Cardiac septum (tissue), 1 donor: ENCODE measurements at regions not wholly inside any gene's neighbourhood (a gene's known extent, or its start where the extent isn't known, plus 50 kb on each side); places are given as distances from the start of the nearest gene placed in this dataset.

Source experiments
- DNase-seq: peaks from one replicate; pipeline ENCODE4 v3.0.0-alpha.2; 2020; ENCODE audit warnings: low spot score
- intact Hi-C: fragments of 100-400 bp; cut with DNase I; formaldehyde crosslinking; loops from one replicate; pipeline ENCODE4 v1.14.0; 2022
- donor health status: DM: no; HTN: no; CAD: no.

DNA sequence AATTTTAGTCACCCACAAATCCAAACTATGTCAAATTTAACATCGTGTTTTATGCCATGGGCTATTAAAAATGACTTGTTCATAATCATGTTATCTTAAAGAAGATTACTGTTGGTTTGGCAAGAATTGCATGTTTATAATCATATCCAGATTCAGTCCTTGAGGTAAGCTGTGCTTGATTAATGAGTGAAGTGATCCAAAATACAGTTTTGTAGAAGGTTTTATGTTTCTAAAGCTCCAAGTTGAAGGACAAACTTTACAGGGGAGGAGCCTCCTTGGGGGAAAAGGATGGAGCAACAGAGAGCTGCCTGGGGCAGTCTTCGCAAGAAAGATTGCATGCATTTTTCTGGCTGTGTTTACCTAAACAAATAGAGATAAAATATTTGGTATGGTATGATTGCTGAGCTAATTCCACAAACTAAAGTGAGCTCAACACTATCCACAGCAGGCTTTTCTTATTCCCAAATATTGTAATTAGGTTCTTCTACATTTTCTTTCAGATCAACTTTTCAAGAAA, 189.5 kb upstream of the TYRP1 start:
- intact Hi-C loops, result no loop called here
- no peak for DNase-seq

DNA sequence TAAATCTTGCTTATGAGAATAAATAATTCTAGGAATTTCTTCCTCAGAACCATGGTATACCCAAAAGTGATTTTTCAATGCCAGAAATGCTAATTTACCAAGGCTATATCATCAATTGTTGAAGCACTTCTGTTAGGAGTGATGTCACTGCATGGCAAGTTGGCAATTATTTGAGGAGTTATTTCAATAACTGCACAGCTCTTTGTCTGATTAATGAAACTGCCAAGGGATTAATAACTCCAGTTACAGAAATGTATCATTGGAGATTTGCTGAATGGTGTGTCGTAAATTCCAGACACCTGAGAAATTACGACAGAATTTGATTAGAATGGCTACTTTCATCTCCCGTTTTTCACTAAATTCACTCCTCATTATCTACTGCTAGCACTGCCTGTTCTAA, 182.6 kb upstream of the TYRP1 start:
- intact Hi-C loops, result no loop called here
- no peak for DNase-seq

DNA sequence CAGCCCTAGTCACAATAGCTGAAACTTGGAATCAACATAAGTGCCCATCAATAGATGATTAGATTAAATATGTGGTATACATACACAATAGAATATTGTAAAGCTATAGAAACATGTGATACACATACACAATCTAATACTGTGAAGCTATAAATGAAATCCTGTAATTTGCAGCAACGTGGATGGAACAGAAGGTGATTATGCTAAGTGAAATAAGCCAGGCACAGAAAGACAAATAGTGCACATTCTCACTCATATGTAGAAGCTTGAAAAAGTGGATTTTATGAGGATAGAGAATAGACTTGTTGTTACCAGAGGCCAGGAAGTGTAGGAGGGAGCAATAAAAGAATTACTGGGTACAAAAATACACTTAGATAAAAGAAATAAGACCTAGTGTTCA, 181.5 kb upstream of the TYRP1 start:
- no peak for DNase-seq

DNA sequence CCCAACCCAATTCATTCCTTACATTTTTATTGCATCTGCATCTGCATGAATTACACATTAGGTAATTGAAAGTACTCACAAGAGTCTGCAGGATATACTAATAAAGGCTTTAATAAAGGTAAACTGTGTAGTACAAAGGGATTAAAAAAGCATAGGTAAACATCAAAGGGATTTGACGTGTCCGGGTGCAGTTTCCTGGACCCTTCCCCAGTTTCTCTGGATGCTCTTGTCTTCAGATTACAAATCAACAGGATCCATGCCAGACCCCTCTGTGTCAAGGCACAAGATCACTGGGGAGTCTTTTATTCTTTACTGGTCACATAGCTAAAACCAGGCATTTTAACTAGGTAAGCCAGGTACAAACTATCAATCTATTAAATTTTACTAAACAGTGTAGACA, 177.2 kb upstream of the TYRP1 start:
- intact Hi-C loops, result no loop called here
- DNase-seq, result no peak

More for the DNA sequence above, 181.5 kb upstream of the TYRP1 start:
- intact Hi-C loops, result no loop called here

DNA sequence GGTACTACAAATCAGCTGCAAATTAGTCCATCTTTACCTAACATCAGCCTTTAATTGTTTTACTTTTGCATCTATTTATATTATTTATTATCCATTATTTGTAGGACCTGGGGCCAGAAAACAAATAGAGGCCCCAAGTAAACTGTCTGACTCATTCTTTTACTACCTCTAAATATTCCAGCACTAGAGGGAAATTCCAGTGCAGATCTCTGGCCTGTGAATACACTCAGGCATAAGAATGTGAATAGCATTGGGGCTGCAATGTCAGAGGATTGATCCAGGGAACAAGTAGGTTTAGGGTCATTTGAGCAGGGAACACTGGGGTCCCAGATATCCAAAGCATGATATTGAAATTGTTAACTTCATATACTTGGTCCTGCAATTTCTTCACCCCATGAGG, 176.6 kb upstream of the TYRP1 start:
- intact Hi-C loops, result no loop called here

DNA sequence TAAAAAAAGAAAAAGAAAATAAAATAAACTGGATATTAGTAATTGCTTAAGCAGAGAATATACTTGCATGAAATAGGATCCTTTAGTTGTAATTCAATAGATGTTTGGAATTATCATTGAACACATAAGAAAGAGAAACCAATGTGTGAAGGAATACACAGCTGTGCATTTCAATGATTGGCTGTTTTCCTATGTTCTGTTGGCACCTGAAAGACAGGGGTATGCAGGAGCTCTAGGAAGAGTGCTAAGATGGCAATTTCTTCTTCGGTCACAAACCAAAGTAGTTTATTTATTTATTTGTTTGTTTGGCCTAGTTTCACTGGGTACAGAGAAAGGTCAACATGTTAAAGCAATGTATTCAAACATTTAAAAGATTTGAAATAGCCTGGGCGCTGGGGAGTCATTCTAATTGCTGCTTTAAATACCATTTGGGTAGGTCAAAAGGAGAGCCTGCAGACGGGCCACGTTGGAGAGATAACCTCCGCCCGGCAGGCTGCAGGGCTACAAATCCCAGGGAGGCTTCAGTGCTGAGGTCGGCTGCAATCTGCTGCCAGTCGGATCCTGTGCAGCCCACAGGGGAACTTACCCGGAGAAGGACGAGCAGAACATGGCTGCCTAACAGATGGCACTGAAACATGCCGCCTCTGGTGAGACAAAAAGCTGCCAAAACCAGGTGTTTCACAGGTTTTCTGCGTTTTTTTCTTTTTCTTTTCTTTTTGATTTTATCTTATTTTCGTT, 154.2 kb upstream of the TYRP1 start:
- no peak for DNase-seq
- intact Hi-C loops, result no loop called here

More for the DNA sequence above, 176.6 kb upstream of the TYRP1 start:
- no peak for DNase-seq

DNA sequence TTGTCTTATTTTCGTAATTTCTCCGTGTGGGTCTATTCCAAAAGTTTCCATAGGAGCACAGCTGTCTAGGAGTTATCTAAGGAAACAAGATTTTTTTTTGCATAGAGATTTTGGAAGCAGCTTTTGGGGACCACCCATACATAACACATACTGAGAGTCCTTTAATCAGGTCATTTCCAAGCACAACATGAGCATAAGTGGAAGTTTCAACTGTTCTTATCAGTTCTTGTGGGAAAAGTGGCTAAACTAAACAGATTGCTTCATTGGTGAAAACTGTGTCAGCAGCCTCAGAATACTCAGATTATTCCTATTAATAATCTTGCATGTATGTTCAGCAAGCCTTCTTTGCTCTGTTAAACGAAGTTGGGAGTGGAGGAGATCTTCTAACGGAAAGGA, 153.6 kb upstream of the TYRP1 start:
- no peak for DNase-seq
- intact Hi-C loops, result no loop called here

DNA sequence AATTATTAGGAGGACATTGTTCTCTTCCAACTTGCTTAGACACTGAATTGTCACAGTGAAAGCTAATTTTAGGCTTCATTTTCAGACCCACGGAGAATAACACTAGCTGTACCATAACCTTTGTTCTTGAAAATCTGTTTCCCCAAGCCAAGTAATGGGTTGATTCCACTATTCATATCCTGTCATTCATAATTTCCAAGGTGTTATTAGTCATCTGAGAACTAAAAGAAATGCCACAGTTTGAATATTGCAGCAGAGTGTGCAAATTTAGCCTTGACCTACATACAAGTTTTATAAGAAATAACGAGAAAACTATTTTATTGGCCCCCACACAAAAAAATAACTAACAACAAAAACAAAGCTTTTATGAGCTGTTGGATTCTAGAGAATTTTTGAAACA, 148.5 kb upstream of the TYRP1 start:
- intact Hi-C loops, result no loop called here
- DNase-seq, result no peak

DNA sequence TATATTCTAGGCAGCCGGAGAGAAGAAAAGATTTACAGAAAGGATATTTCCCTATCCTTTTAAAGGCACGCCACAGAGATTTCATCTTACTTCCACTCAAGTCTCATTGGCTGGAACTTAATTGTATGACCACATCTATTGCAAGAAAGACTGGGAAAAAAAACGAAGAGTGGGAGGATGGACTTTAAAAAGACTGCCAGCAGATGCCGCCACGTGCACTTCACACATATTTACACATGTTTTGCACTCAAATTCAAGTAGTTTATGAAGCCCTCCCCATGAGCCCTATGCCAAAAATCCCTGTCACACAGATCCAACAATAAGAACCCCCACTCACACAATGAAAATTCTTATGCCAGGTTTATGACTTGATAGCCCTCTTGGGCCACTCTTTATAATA, 138.5 kb upstream of the TYRP1 start:
- no peak for DNase-seq
- intact Hi-C loops, result no loop called here

DNA sequence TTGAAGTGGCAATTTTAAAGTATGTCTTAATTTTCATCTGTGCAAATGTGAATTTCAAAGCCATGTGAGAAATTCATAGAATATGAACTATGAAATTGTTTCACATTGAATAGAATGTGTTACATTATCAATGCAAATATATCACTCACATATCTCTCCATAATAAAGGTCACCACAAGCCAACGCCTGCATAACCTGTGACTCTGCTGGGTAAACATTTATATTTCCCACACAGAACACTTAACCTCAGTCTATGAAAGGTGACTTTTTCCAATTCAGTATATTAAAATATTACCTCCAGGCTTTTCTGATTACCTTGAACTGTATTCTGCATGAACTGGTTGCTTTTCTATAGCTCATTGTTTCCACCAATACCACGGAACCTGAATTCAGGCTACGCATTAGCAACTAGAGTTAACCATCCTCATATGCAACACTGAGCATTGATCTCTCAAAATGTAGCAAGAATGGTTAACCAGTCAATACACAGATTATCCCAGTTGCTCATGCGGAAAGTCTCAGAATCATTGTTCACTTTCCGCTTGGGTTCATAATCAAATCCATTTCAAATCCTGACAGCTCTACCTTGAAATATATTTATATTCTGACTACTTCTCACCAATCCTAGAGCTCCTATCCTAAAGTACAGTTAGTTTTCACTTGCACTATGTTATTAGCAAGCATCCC, 126.6 kb upstream of the TYRP1 start:
- intact Hi-C loops, result no loop called here
- no peak for DNase-seq

DNA sequence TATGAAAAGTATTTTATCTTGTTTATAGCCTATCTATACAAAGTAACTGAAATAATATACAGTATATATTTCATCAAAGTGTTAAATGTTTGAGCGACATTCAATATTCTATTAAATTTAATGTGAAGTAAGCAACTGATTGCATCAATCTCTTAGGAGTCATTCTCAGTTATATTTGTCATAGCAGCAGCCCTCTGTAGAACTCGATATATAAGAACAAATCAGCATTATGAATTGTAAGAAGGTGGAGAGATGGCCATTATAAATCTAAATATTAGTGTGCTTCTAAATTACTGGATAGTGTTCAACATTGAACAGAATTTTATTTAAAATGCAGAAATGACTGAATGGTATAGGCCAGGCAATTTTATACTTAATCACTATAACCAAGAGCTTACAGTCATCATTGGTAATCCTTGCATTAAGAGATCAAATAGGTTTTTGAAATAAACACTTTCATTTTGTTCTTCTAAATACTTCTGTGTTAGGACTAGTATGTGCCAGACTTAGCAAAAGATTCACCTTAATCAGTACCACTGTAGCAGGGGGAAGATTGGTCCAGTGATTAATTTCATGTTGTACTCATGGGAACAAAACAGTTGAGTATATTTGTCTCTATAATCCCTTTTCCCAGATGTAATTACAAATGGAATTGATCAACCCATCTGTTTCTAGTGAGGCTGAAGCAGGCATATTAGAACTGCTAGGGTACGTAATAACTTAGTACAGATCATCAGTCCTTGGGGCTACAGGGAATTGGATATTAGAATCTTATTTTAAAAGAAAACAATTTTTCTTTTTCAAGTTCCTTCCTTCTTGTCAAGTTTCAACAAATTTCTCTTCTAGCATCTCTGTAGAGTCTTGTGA, 108.3 kb upstream of the TYRP1 start:
- DNase-seq, result no peak
- intact Hi-C loops, result no loop called here

DNA sequence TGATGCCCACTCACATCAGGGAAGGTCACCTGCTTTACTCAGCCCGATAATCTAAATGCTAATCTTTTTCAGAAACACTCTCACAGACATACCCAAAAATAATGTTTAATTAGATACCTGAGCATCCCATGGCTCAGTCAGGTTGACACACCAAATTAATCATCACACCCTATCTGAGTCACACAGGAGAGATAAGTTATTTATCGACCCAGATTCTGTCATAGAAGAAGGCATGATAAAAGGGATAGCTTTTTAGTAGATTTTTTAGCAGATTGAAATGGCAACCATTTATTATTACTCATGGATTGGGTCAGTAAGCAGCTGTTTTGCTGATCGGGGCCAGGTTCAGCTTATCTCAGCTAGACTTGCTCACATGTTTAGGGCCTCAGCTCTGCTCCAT, 97.8 kb upstream of the TYRP1 start:
- no peak for DNase-seq
- intact Hi-C loops, result no loop called here

DNA sequence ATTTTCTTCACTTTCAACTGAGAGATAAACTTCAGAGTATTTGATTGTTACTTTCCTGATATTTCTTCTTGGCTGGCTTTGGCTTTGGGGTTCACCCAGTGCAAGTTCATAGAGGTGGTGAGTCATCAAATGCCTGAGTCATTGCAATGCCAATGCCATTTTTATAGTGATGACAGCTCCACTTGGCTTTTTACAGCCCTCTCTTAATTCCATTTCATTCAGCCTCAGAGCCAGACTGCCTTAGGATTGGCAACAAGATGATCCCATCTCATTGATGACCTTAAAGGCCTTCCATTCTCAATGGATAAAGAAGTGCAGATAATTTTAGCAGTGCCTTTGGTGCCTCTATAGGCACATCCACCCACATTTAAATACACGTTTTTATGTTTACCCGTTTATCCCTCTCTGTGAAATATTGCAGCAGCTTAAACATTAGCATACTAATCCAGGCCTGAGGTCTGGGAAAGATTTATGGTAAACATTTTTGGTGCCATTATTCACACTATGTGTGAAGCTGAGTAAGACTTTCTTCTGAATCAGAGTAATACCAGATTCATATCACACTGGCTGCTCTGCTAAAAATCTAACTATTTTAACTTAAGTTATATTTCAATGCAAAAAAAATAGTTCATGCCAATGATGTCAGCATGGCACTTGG, 88.9 kb upstream of the TYRP1 start:
- DNase-seq, result no peak
- intact Hi-C loops, result no loop called here

DNA sequence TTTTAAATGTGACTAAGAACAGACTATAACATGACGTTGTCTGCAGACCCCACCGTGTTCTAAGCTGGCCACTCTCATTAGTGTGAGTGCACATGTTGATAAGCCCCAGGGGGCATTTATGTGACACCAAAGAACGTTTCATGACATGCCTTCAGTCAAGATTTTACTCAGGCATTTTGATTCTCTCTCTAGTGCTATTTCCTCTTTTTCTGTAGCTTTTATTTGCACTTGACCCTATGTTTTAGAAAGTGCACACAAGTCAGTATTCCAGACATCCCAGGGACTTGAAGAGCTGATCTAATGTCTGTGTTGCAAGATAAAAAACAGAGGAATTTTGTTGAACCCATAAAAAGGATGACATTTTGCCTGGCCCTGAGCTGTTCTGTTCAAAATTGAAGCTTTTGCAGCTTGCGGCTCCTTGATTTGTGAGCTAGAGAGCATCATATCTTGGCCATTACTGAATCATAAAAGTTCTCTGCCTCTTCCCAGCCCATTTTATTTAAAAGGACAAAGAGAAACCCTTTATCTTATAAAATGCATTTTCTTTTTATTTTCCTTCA, 80.9 kb upstream of the TYRP1 start:
- intact Hi-C loops, result no loop called here
- no peak for DNase-seq

DNA sequence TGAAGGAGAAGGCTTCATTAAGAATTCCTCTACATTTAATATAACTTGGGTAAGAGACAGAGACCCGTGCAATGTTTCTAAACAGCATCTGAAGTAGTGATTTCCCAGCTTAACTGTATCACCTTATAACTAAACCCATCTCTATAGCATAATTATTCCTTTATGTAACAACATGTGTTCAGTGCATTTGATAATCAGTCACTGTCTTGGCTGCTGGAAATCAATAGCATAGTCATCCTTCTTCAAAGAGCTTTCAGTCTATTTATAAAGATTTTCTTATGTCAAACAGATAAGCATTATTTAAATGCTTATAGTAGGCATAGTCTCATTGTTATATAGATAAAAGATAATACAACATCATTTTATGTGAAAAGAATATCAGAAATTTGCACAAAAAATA, 80.1 kb upstream of the TYRP1 start:
- no peak for DNase-seq
- intact Hi-C loops, result no loop called here

DNA sequence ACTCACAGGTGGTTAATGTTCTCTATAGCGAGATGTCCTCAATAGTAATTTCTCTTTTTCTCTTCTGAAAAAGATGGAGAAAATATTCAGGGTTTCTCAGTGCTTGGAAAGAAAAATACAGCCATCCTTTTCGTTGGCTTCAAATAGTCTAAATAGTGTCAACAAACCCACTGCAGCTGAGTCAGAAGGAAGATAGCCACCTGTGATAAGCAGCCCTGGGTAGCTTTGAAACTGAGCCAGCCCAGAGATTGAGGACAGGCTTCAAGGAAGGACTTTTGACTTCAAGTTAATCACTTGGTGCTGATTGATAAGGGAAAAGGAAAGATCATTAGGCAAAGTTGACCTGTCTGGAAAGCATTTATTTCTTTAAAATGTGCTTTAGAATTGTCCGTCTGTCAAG, 78.7 kb upstream of the TYRP1 start:
- no peak for DNase-seq
- intact Hi-C loops, result no loop called here

DNA sequence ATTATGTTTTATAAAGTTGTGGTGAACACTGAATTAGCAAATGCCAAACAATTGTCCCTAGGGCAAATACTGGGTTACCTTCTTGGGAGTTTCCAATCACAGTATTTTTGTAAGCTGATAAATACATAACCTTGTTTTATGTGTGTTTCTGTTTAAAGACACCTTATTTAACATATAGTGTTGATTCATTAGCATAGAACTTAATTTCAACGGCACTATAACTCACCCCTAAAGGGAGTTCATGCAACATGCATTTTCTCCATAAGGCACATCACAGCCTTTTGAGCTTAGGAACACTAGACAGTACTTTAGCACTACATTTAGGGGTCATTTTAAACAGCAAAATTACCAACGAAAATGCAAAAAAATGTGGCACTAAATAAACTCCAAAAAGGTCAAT, 74.2 kb upstream of the TYRP1 start:
- intact Hi-C loops, result no loop called here

DNA sequence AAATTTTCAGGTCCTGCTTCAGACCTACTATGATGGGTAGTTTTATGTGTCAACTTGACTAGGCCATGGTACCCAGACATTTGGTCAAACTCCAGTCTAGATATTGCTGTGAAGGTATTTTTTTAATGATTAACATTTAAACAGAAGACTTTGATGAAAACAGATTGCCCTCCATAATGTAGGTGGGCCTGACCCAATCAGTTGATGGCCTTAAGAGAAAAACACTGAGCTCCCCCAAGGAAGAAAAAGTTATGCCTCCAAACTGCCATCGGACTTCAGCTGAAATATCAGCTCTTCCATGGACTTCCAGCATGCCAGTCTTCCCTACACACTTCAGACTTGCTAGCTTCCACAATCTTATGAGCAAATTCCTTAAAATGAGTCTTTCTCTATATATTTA, 67.3 kb upstream of the TYRP1 start:
- intact Hi-C loops, result no loop called here
- DNase-seq, result no peak

More for the DNA sequence above, 74.2 kb upstream of the TYRP1 start:
- no peak for DNase-seq

DNA sequence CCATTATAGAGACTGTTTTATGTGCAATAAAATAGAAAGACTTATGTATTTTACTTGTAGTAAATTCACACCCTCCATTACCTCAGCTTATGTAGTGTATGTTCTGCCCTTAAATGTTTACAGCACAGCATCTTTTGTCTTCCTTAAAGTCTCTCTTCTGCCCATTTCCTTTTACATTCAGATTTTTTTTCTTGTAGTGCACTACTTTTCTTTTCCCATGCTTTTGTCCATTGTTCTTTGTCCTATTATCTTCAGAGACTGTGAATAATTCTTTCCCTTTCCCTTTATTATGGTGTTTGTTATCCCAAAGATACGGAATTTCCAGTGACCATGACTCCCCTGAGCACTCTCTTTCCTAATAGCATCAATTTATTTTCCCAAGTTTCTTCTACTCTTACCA, 66.1 kb upstream of the TYRP1 start:
- intact Hi-C loops, result no loop called here
- DNase-seq, result no peak

DNA sequence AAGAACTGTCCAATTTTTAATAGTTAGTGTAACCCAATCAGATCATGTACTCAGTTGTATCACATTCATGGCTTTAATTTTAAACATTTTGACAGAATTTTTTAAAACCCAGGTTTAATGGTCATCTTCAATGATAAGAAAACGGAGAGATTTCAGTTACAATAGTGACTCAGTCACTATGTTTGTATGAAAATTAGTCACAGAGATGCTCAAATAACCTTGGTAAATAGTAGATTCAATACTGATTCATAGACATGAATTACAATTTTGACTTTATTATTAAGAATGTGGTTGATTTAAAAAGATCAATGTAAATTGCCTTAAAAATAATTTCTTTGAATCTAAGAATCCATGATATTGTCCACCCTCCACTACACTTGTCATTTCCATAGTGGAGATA, 64.6 kb upstream of the TYRP1 start:
- DNase-seq, result no peak

More for the DNA sequence above, 64.6 kb upstream of the TYRP1 start:
- intact Hi-C loops, result no loop called here
